ENCODE measurements at regions not wholly inside any gene's neighbourhood (a gene's known extent, or its start where the extent isn't known, plus 50 kb on each side); places are given as distances from the start of the nearest gene placed in this dataset.

- no peak overlapping the region for H3K4me3 Mint-ChIP-seq (ENCODE audit: unreplicated experiment)
- DNase-seq (ENCODE audit: extremely low spot score, unreplicated experiment) = no peak
- H3K27ac Mint-ChIP-seq (ENCODE audit: unreplicated experiment) = no peak overlapping the region
- no peaks in the 10 kb centered on the region for H3K36me3 Mint-ChIP-seq (ENCODE audit: unreplicated experiment)
- TF ChIP-seq, protein P1, sequence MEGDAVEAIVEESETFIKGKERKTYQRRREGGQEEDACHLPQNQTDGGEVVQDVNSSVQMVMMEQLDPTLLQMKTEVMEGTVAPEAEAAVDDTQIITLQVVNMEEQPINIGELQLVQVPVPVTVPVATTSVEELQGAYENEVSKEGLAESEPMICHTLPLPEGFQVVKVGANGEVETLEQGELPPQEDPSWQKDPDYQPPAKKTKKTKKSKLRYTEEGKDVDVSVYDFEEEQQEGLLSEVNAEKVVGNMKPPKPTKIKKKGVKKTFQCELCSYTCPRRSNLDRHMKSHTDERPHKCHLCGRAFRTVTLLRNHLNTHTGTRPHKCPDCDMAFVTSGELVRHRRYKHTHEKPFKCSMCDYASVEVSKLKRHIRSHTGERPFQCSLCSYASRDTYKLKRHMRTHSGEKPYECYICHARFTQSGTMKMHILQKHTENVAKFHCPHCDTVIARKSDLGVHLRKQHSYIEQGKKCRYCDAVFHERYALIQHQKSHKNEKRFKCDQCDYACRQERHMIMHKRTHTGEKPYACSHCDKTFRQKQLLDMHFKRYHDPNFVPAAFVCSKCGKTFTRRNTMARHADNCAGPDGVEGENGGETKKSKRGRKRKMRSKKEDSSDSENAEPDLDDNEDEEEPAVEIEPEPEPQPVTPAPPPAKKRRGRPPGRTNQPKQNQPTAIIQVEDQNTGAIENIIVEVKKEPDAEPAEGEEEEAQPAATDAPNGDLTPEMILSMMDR (IDR thresholded peaks at IDR 0.05) = no peak
- H3K27me3 Mint-ChIP-seq (ENCODE audit: unreplicated experiment) = no peaks in the 10 kb centered on the region
- peaks cover 7% of the 10 kb centered on the region for H3K4me1 Mint-ChIP-seq (ENCODE audit: unreplicated experiment)
- peaks cover 8% of the 10 kb centered on the region for H3K9me3 Mint-ChIP-seq (ENCODE audit: unreplicated experiment)
Observed at GRCh38 chr4:29046186-29046585, 1674.0 kb upstream of the PCDH7 start.

- Mint-ChIP-seq H3K36me3 (ENCODE audit: unreplicated experiment) (no peaks in the 10 kb centered on the region), H3K27me3 (ENCODE audit: unreplicated experiment) (no peaks in the 10 kb centered on the region), H3K4me3 (ENCODE audit: unreplicated experiment) (no peak overlapping the region), H3K27ac (ENCODE audit: unreplicated experiment) (no peak overlapping the region), H3K4me1 (ENCODE audit: unreplicated experiment) (peaks cover 11% of the 10 kb centered on the region), H3K9me3 (ENCODE audit: unreplicated experiment) (peaks cover 8% of the 10 kb centered on the region)
- TF ChIP-seq, protein P1 (IDR thresholded peaks at IDR 0.05) = no peak
- DNase-seq (ENCODE audit: extremely low spot score, unreplicated experiment) = no peak
Observed at GRCh38 chr4:29046781-29047180, 1673.4 kb upstream of the PCDH7 start.

GRCh38 chr4:29047341-29048041, 1672.7 kb upstream of the PCDH7 start:
- Mint-ChIP-seq H3K27me3 (ENCODE audit: unreplicated experiment) (no peaks in the 10 kb centered on the region), H3K4me3 (ENCODE audit: unreplicated experiment) (no peak overlapping the region), H3K36me3 (ENCODE audit: unreplicated experiment) (no peaks in the 10 kb centered on the region), H3K27ac (ENCODE audit: unreplicated experiment) (no peak overlapping the region), H3K4me1 (ENCODE audit: unreplicated experiment) (peaks cover 11% of the 10 kb centered on the region), H3K9me3 (ENCODE audit: unreplicated experiment) (peaks cover 8% of the 10 kb centered on the region)
- DNase-seq (ENCODE audit: extremely low spot score, unreplicated experiment) = no peak
- TF ChIP-seq, protein P1 (IDR thresholded peaks at IDR 0.05) = no peak

DNA sequence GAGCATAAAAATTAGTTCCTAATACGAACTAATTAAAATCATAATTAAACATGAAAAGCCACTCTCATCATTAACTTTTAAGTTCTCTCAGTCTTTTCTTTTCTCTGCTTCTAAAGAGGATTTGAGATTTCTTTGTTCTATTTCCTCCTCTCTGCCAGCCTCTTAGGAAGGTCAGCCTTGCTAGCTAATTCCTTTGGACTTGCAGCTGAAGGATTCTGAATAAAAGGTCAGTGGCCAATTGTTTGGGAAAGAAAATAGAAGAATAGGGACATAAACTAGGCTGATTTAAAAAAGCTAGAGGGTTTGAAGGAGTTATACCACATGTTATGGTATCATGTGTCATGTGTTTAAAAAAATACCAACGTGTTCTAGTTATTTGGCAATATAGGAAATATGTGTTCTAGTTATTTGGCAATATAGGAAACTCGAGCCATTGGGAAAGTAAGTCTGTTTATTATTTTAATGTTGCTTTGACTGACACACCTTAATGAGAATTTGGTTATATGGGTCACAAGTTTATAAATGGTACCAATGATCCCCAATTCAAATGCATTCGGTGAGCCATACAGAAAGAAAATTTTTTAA, 1668.7 kb upstream of the PCDH7 start:
- no peak for DNase-seq (ENCODE audit: extremely low spot score, unreplicated experiment)
- Mint-ChIP-seq H3K27ac (ENCODE audit: unreplicated experiment) (no peak overlapping the region), H3K9me3 (ENCODE audit: unreplicated experiment) (peaks cover 8% of the 10 kb centered on the region), H3K36me3 (ENCODE audit: unreplicated experiment) (no peaks in the 10 kb centered on the region), H3K4me1 (ENCODE audit: unreplicated experiment) (peaks cover 10% of the 10 kb centered on the region), H3K27me3 (ENCODE audit: unreplicated experiment) (no peaks in the 10 kb centered on the region), H3K4me3 (ENCODE audit: unreplicated experiment) (no peak overlapping the region)
- TF ChIP-seq, protein P1 (IDR thresholded peaks at IDR 0.05) = no peak

GRCh38 chr4:29052266-29052665, 1667.9 kb upstream of the PCDH7 start:
- peaks cover 5% of the 10 kb centered on the region for H3K4me1 Mint-ChIP-seq (ENCODE audit: unreplicated experiment)
- H3K36me3 Mint-ChIP-seq (ENCODE audit: unreplicated experiment) = no peaks in the 10 kb centered on the region
- no peak for DNase-seq (ENCODE audit: extremely low spot score, unreplicated experiment)
- H3K27ac Mint-ChIP-seq (ENCODE audit: unreplicated experiment) = no peak overlapping the region
- no peaks in the 10 kb centered on the region for H3K27me3 Mint-ChIP-seq (ENCODE audit: unreplicated experiment)
- no peak overlapping the region for H3K4me3 Mint-ChIP-seq (ENCODE audit: unreplicated experiment)
- peaks cover 8% of the 10 kb centered on the region for H3K9me3 Mint-ChIP-seq (ENCODE audit: unreplicated experiment)
- TF ChIP-seq, protein P1 (IDR thresholded peaks at IDR 0.05) = no peak

Data from osteocyte (in vitro differentiated cells).